Inflammatory macrophage treated with lipopolysaccharide for 1 hour (primary cell): ENCODE measurements at regions not wholly inside any gene's neighbourhood (a gene's known extent, or its start where the extent isn't known, plus 50 kb on each side); places are given as distances from the start of the nearest gene placed in this dataset.

Experiments
- DNase-seq, 2 donors: peaks; one replicate each; pipeline ENCODE4 v3.0.0-alpha.2; 2020 to 2022

DNA sequence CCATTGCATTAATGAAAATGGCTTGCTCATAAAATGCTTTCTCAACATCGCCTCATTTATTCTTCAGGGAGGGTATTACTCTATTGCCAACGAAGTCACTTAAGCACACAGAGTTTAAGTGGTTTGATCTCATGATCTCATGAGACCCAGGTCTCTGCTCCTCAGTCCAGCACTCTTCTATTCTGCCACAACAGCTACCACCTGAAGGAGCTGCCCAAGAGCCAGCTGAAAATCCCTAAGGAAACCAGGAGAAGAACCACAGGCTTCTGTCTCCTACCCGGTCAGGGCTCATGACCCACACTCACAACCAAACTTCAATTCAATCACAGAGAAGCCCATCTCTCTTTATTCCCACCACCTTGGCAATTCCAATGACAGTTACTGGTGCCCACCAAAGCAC, 85.5 kb upstream of the GPM6B start:
- no peak for DNase-seq

DNA sequence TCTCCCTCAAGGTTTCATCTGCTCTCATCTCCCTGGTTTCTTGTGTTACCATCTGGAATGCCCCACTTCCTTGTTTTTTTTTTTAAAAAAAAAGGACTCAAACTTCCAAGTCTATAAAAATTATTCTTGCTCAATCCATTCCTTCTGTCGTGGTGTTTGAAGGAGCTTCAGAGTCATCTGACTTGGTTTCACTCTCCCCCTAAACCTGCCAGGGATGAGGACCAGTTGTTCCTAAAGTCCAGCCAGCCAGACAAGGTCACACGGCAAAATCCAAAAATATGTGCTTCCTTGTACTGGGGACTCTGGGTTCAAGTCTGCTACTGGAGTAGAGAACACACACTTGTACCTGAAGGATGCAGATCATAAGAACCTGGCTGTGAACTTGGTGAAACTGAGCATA, 84.5 kb upstream of the GPM6B start:
- DNase-seq = no peak

DNA sequence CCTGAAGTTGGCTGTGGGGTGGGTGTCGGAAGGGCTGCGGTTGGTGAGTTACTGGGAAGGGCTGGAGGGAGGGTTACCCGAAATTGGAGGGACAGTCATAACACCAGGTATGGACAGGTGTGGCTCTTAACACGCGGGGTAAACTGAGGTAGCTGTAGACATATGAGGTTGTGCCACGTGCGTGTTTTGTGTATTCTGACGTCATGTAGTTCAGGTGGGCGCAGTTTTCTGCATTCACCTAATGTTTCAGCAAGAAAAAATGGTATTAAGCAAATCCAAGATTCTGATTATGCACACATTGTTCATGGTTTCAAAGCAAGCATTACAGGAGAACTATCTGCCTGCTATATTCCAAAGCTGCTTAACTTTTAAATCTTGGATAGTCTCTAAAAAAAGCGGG, 83.5 kb upstream of the GPM6B start:
- DNase-seq = no peak

DNA sequence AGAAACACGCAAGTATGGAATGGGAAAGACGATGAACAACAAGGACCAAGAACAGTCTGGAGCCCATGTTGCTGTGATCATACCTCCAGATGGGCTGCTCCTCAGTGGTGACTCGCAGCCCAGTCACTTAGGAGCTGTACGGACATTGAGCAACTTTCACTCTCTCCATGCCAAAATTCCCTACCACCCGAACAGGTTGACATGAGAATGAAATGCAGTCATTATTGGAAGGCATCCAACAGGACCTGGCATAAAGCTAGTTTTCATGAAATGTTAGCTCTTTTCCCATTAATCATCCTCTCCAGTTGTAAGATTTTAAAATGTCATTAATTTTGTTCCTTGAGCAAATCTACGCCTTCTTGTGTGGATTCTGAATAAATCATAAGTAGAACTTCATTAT, 82.7 kb upstream of the GPM6B start:
- DNase-seq = no peak

DNA sequence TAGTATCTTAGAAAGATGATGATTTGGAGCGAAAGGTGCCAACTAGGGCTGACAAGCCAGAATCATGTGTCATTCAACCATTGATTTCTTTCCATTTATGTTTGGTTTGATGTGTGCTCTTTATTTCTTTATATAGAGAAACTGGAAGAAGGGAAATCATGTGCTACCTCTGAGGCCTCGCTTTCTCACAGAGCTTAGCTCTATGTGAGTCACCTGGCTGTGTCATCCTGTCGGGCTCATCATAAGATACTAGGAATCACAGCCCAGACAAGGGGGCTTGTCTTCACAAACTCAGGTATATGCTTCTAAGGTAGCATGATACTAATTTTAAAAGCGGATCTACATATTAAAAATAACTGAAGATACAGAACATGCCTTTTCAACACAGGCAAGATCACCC, 81.7 kb upstream of the GPM6B start:
- no peak for DNase-seq

DNA sequence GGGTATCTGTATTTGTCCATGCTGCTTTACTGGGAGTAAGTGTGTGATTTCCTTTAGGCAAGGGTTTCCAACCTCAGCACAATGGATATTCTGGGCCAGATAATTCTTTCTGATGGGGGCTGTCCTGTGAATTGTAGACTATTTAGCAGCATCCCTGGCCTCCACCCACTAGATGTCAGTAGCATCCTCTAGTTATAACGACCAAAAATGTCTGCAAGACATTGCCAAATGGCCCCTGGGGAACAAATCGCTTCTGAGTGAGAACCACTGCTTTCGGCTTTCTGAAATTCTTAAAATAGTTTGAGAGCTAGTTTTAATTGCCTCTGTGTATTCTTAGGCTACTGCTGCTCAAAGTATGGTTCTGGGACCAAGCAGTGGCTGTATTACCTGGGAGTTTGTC, 81.2 kb upstream of the GPM6B start:
- DNase-seq = no peak

DNA sequence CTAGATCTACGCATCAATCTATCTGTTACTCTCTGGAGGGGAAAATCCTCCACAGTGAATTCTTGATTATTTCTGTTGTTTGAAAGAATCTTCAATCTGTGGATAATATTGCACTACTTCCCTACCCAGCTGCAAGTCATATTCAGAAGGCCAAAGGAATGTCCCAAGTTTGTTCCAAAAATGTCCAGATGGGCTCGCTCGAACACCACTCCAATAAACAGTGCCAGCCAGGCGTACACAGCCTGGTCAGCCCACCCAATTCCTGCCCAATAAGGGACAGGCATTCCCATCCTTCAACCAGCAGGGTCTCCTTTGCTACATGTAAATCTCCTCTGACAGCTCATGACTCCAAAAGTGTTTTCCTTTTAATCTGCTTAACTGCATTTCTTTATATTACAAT, 80.7 kb upstream of the GPM6B start:
- DNase-seq = no peak

DNA sequence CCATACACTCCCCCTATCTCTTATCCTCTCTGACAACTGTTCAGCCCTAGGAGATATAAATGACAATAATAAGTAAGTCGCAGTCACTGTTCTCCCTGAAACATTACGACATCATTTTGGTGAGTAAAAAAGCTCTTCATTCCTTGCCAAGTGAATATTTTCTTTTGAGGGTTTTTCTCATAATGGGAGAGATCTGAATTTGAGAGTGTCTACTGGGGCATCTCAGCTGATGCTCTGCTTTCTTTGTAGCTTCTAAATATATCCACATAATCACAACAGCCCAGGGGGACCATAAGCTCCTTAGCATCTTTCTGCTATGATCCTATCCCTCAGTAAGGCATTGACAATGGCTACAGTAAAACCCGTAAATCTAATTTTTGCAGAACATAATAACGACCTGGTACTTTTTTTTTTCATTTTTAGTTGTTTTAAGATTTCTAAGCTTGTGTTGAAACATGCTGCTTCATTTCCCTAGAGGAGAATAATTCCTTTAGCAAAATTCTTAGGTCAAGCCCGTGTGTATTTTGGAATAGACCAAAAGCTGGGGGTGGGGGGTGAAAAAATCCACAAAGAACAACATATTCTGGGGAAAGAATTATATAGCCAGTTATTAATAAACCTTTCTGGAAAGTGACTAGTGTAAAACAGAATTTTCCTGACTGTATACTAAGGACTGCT, 78.1 kb upstream of the GPM6B start:
- no peak for DNase-seq

DNA sequence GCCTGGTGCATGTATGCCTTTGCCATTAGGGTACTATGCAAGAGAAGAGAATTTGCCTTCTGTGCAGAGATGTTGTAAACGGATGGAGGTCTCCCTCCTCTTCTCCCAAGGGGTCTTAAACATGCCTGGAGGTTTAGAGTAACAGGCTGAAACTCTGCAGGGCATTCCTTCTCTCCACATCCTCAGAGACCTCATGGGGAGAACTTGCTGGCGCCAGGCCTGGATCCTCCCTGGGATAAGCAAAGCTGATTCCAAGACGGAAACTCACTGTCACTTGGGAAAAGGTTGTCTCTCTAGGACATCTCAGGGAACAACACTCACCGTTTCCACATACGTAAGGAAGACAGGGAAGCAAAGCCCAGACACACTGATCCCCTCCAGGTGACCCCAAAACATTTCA, 76.9 kb upstream of the GPM6B start:
- DNase-seq = no peak

DNA sequence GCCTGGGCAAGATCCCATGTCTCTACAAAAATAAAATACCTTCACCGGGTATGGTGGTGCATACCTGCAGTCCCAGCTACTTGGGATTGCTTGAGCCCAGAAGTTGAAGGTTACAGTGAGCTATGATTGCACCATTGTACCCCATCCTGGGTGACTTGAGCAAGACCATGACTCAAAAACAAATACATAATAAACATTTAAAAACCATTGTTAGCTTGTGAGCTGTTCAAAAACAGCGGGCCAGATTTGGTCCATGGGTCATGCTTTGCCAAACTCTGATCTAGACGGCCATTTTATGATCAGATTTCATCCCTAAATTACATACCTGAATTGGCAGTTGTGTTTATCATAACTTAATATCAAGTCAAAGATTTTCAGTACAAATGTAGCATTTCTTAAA, 76.0 kb upstream of the GPM6B start:
- no peak for DNase-seq

DNA sequence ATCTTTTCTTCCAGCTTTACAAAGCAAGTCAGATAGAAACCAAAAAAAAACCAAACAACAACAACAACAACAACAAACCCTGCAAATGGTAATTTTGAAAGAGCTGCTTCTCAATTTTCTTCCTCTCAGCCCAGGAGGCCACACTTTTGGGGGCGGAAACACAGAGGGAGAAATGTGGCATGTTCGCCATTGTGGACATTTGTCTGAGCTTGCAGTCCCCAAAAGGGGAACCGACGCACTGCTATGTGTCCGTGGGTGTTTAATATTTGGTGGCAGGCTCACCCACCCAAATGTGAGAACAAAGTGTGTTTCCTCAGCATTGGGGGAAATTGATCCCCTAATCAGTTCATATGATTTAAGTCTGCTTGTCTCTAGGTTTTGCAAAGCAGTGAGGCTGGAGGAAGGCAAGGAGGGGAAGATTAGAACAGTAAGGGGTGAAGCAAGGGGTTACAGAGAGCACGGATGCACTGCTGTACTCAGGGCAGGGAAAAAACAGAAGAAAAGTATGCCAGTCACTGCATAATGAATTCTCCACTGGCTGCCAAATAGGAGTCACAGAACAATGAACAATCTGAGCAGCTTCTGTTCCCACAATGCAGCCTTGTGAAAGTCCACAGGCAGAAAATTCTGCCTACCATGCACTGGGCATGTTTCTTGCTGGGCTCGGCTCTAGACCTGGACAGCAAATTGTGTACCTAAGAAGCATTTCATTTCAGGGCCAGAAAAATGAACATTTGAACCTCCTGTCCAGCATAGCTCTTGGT, 74.7 kb upstream of the GPM6B start:
- DNase-seq = peak; percentile 3 to 24

DNA sequence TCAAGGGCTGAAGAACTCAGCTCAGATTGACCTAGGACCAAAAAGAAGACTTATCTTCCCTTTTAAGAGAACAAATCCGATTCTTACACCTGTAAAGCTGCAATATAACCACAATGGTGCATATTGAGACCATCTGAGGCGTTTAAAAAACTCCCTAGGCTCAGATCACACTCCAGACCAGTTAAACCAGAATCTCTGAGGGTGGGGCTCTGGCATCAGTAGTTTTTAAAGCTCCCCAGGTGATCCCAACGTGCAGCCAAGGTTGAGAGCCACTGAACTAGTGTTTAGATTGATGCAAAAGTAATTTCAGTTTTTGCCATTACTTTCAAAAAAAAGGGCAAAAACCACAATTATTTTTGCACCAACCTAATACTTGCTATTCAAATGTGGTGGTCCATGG, 73.9 kb upstream of the GPM6B start:
- no peak for DNase-seq

DNA sequence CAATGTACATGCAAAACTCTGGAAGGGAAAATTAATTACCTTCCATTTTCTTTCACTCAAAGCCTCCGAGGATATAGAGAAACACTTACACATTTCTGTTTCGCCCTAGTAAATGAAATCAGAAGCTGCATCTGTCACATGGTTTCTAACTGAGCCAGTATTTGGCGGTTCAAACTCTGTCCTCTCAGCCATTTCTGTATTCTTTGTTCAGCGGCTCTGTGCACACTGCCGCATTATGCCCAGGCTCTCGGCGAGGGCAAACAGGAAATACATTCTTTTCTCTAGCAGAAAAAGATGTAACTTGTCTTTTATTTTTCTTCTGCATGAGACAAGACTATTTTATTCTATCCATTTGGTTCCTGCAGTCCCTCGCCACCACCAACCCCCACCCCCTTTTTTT, 71.4 kb upstream of the GPM6B start:
- DNase-seq = no peak

DNA sequence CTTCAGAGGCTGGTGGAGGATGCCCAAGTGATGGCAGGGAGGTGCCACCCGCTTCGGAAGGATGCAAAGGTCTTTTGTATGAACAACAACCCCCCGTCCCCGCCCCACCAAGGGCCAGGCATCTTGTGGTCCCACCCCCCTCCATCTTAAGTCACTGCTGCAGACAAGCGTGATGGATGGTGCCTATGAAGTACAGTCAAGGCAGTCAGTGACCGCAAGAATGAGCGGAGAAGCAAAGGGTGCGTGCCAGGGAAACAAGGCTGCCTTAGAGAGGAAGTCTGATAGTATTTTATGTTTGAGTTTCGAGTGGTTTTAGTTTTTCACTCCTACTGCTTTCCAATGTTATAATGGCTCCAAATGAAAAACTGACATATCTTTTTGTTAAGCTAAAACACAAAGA, 68.7 kb upstream of the GPM6B start:
- DNase-seq = no peak

DNA sequence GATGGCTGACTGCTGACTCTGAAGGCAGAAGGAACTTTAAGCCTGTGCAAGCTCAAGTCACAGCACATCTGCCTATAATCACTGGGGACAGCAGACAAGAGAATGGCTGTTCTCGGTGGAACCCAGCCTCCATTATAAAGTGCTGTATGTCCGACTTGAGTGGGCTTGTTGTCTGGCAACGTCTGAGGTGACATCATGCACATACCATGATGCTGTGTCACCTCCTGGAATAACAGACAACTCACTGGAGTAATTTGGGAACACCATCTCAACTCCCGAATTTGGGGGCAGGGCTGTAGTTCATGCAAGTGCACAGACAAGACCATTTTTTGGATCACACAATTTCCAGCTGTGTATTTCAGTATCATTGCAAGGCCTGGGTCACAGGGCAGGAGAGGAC, 59.8 kb upstream of the GPM6B start:
- no peak for DNase-seq

DNA sequence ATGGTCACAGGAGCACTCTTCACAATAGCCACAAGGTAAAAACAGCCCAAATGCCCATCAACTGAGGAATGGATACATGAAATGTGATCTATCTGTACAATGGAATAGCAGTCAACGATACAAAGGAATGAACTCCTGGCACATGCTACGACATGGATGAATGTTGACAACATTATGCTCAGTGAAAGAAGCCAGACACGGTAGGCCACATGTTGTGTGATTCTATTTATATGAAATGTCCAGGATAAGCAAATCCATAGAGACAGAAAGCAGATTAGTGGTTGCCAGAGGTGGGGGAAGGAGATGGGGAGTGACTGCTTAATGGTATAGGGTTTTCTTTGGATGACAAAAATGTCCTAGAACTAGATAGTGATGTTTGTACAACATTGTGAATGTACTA, 58.7 kb upstream of the GPM6B start:
- DNase-seq = no peak

DNA sequence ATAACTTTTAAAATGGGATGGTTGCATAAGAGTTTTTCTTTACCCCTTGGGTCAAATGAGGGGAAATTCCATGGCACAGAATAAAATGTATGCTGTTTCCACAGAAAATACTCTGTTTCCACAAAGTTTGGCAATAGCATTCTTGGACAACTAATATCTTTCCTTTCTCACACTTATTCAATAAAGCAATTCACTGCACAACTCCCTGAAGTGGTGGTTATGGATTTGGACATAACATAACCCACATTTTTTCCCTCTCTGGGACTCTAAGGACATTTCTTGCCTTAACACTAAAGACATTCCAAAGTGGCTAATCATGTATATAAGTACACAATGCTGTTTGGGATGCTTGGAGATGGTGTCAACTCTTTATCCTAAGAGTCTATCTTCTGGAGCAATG, 51.7 kb upstream of the GPM6B start:
- DNase-seq = no peak
